AG04450 (cell line): ENCODE measurements at regions not wholly inside any gene's neighbourhood (a gene's known extent, or its start where the extent isn't known, plus 50 kb on each side); places are given as distances from the start of the nearest gene placed in this dataset.

Experiments
- CTCF ChIA-PET: fragments of 300-600, 350-600 bp; formaldehyde crosslinking; extraction: SDS; loops from one replicate; lab custom pipeline; 2022; ENCODE audit warnings: antibody characterized with exemption, inconsistent platforms; lab: Charles Lee
- POLR2A ChIA-PET: fragments of 350-600 bp; formaldehyde crosslinking; extraction: SDS; loops from one replicate; lab custom pipeline; 2021; ENCODE audit warnings: antibody characterized with exemption, inconsistent platforms; lab: Yijun Ruan, JAX
- DNase-seq: peaks from one replicate; pipeline ENCODE4 v3.0.0-alpha.2; 2011; ENCODE audit warnings: low read depth, low spot score
- H3K27ac ChIP-seq: one replicate; pipeline ENCODE4 v1.5.1; 2012; ENCODE audit warnings: low read depth, low read length, control low read depth
- H3K27me3 ChIP-seq: one replicate; pipeline ENCODE4 v1.6.0; 2012; ENCODE audit warnings: low read length; ENCODE audit not compliant: control insufficient read depth, insufficient read depth
- H3K4me3 ChIP-seq: 2 replicates; pipeline ENCODE4 v1.5.1; 2011; ENCODE audit warnings: mild to moderate bottlenecking, low read depth, low read length, control low read depth
- H3K9me3 ChIP-seq: 2 replicates; pipeline ENCODE4 v1.5.1; 2012; ENCODE audit warnings: low read length; ENCODE audit not compliant: control insufficient read depth, insufficient read depth
- TF ChIP-seq, protein P1 (sequence below): IDR thresholded peaks from 2 replicates; pipeline ENCODE4 v1.5.1; 2011; ENCODE audit warnings: low read depth, low read length, control low read depth, inconsistent platforms

- no peak for DNase-seq
- TF ChIP-seq, protein P1, sequence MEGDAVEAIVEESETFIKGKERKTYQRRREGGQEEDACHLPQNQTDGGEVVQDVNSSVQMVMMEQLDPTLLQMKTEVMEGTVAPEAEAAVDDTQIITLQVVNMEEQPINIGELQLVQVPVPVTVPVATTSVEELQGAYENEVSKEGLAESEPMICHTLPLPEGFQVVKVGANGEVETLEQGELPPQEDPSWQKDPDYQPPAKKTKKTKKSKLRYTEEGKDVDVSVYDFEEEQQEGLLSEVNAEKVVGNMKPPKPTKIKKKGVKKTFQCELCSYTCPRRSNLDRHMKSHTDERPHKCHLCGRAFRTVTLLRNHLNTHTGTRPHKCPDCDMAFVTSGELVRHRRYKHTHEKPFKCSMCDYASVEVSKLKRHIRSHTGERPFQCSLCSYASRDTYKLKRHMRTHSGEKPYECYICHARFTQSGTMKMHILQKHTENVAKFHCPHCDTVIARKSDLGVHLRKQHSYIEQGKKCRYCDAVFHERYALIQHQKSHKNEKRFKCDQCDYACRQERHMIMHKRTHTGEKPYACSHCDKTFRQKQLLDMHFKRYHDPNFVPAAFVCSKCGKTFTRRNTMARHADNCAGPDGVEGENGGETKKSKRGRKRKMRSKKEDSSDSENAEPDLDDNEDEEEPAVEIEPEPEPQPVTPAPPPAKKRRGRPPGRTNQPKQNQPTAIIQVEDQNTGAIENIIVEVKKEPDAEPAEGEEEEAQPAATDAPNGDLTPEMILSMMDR = no peak
- Histone ChIP-seq H3K27ac (no peak overlapping the region), H3K9me3 (no peaks in the 10 kb centered on the region; the same call in 1 of the 2 replicates), H3K27me3 (no peaks in the 10 kb centered on the region), H3K4me3 (no peak overlapping the region)
- POLR2A ChIA-PET = no interaction called here
- CTCF ChIA-PET = no interaction called here
These were observed 555.1 kb upstream of the CTNND2 start for GRCh38 chr5:12459326-12459725.

DNA sequence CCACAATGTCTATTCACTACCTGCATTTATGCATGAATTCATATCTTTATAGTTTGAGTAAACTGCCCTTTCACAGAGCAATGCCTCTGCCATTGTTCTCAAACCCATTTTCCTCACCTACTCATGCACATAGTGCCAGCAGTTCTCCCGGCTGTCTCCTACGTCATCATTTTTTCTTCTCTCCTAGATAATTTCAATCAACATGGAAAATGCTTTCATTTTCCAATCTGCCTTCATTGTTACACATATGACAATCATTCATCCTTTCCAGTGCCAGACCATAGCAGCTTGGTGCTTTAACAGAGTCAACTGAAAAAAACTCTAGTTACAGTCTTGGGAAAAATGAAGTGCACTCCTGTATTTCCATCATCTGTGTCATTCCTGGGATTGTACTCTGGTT lies 514.8 kb upstream of the CTNND2 start:
- Histone ChIP-seq H3K27ac (no peak overlapping the region), H3K9me3 (peaks cover 11% of the 10 kb centered on the region; the same call in 1 of the 2 replicates), H3K27me3 (no peaks in the 10 kb centered on the region), H3K4me3 (no peak overlapping the region)
- TF ChIP-seq, protein P1 = no peak
- CTCF ChIA-PET = no interaction called here
- POLR2A ChIA-PET = no interaction called here
- no peak for DNase-seq

DNA sequence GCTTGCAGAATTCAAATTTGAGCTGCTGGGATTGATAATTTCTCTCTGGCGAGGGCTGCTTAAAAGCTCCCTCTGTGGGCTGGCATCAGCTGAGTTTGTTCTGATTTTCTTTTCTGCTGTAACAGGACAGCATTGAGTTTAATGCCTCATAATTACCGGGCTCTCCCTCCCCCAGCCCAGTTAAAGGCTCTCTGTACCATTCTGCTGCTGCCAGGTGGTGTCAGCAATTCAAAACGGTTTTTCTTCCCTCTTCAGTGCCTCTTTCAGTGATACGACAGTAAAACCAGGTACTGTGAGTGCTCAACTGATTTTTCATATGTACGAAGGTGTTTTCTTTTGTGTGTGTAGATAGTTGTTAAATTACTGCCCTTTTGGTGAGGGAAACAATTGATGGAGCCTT lies 509.3 kb upstream of the CTNND2 start:
- no peak overlapping the region for H3K27ac ChIP-seq
- POLR2A ChIA-PET = no interaction called here
- no peak overlapping the region for H3K4me3 ChIP-seq
- peaks cover 15% of the 10 kb centered on the region for H3K9me3 ChIP-seq
- DNase-seq = no peak
- CTCF ChIA-PET = no interaction called here
- H3K27me3 ChIP-seq = no peaks in the 10 kb centered on the region
- TF ChIP-seq, protein P1 = no peak

- no peak for DNase-seq
- POLR2A ChIA-PET = no interaction called here
- TF ChIP-seq, protein P1 = no peak
- Histone ChIP-seq H3K4me3 (no peak overlapping the region), H3K9me3 (peaks cover 15% of the 10 kb centered on the region), H3K27ac (no peak overlapping the region), H3K27me3 (no peaks in the 10 kb centered on the region)
- CTCF ChIA-PET = no interaction called here
These were observed 508.8 kb upstream of the CTNND2 start for GRCh38 chr5:12413075-12413474.

DNA sequence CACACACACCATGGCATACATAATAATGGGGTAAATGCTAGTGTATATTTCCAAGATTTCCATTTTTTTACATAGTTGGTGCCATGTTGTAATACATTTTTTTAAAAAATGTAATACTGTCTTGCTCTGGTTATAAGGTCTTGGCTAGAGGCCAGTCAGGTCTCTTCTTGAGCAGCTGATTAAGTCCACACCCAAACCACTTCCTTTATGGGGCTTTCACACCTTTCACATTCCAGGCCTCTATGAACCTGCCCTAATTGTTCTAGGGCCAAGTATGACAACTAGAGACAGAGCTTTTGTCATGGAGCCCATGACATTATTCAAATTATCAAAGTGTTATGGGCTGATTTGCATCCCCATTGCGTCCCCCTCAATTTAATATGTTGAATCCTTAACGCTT lies 495.6 kb upstream of the CTNND2 start:
- Histone ChIP-seq H3K9me3 (peaks cover 5% of the 10 kb centered on the region; the same call in 1 of the 2 replicates), H3K4me3 (no peak overlapping the region), H3K27ac (no peak overlapping the region), H3K27me3 (no peaks in the 10 kb centered on the region)
- ChIA-PET CTCF (no interaction called here), POLR2A (no interaction called here)
- TF ChIP-seq, protein P1 = no peak
- DNase-seq = no peak
